Activated T-cell treated with anti-CD3 and anti-CD28 coated beads, Interleukin-2, amount 50 U/mL, for 72 hours (primary cell): ENCODE measurements at regions not wholly inside any gene's neighbourhood (a gene's known extent, or its start where the extent isn't known, plus 50 kb on each side); places are given as distances from the start of the nearest gene placed in this dataset.

Source experiments
- ATAC-seq, 2 donors: fragments of 150-1000 bp; cut with Tn5 transposase; replicated peaks in 1 of 2; 2 replicates each; pipeline ENCODE4 v1.10.0; 2021; ENCODE audit warnings: moderate library complexity in 2 of 2, mild to moderate bottlenecking in 1 of 2
- DNase-seq, 2 donors: peaks; one replicate each; pipeline ENCODE4 v3.0.0; 2021 to 2022; ENCODE audit warnings: mixed read lengths in 1 of 2
- H3K27ac Mint-ChIP-seq: one replicate; pipeline ENCODE4 v1.8.0; 2022; ENCODE audit warnings: mild to moderate bottlenecking, moderate library complexity, mixed read lengths
- H3K27me3 Mint-ChIP-seq: one replicate; pipeline ENCODE4 v1.8.0; 2022; ENCODE audit warnings: low read depth, mixed read lengths
- H3K36me3 Mint-ChIP-seq, 2 donors: one replicate each; pipeline ENCODE4 v1.8.0; 2022; ENCODE audit warnings: mixed read lengths in 2 of 2, mild to moderate bottlenecking in 1 of 2; ENCODE audit not compliant: insufficient read depth in 2 of 2
- H3K4me1 Mint-ChIP-seq: one replicate; pipeline ENCODE4 v1.8.0; 2022; ENCODE audit warnings: low read depth, mixed read lengths
- H3K4me3 Mint-ChIP-seq, 2 donors: one replicate each; pipeline ENCODE4 v1.8.0; 2022; ENCODE audit warnings: mild to moderate bottlenecking in 2 of 2, mixed read lengths in 2 of 2, moderate library complexity in 2 of 2
- H3K9me3 Mint-ChIP-seq, 2 donors: one replicate each; pipeline ENCODE4 v1.8.0; 2022; ENCODE audit warnings: mixed read lengths in 2 of 2

- no peaks in the 10 kb centered on the region for H3K36me3 Mint-ChIP-seq
- DNase-seq: no peak
- no peaks in the 10 kb centered on the region for H3K4me1 Mint-ChIP-seq
- ATAC-seq: no peak
- H3K27me3 Mint-ChIP-seq: no peaks in the 10 kb centered on the region
- H3K9me3 Mint-ChIP-seq: no peaks in the 10 kb centered on the region
- H3K4me3 Mint-ChIP-seq: no peak overlapping the region
- H3K27ac Mint-ChIP-seq: no peak overlapping the region
Observed at GRCh38 chr10:94074462-94074861, 80.7 kb downstream of the PLCE1 start.

GRCh38 chr10:94075506-94075905, 81.8 kb downstream of the PLCE1 start:
- ATAC-seq: no peak
- DNase-seq: no peak
- no peaks in the 10 kb centered on the region for H3K36me3 Mint-ChIP-seq
- no peaks in the 10 kb centered on the region for H3K9me3 Mint-ChIP-seq
- H3K4me1 Mint-ChIP-seq: no peaks in the 10 kb centered on the region
- no peak overlapping the region for H3K4me3 Mint-ChIP-seq
- no peak overlapping the region for H3K27ac Mint-ChIP-seq
- H3K27me3 Mint-ChIP-seq: no peaks in the 10 kb centered on the region

GRCh38 chr10:94076325-94076841, 82.7 kb downstream of the PLCE1 start:
- DNase-seq (no peak), ATAC-seq (no peak)
- no peaks in the 10 kb centered on the region for H3K36me3 Mint-ChIP-seq
- H3K4me3 Mint-ChIP-seq: no peak overlapping the region
- no peak overlapping the region for H3K27ac Mint-ChIP-seq
- no peaks in the 10 kb centered on the region for H3K27me3 Mint-ChIP-seq
- H3K4me1 Mint-ChIP-seq: no peaks in the 10 kb centered on the region
- peaks cover 0 to 2% of the 10 kb centered on the region in 2 donors for H3K9me3 Mint-ChIP-seq

- no peak for DNase-seq
- H3K9me3 Mint-ChIP-seq: peaks cover 0 to 2% of the 10 kb centered on the region in 2 donors
- H3K27me3 Mint-ChIP-seq: no peaks in the 10 kb centered on the region
- no peak for ATAC-seq
- no peak overlapping the region for H3K27ac Mint-ChIP-seq
- H3K4me3 Mint-ChIP-seq: no peak overlapping the region
- no peaks in the 10 kb centered on the region for H3K4me1 Mint-ChIP-seq
- no peaks in the 10 kb centered on the region for H3K36me3 Mint-ChIP-seq
Observed at GRCh38 chr10:94077042-94077441, 83.3 kb downstream of the PLCE1 start.

GRCh38 chr10:94080108-94080507, 86.4 kb downstream of the PLCE1 start:
- no peaks in the 10 kb centered on the region for H3K4me1 Mint-ChIP-seq
- DNase-seq: no peak
- peaks cover 0 to 2% of the 10 kb centered on the region in 2 donors for H3K9me3 Mint-ChIP-seq
- no peaks in the 10 kb centered on the region for H3K36me3 Mint-ChIP-seq
- no peaks in the 10 kb centered on the region for H3K27me3 Mint-ChIP-seq
- no peak for ATAC-seq
- no peak overlapping the region for H3K27ac Mint-ChIP-seq
- no peak overlapping the region for H3K4me3 Mint-ChIP-seq

- no peaks in the 10 kb centered on the region for H3K4me1 Mint-ChIP-seq
- ATAC-seq: no peak
- H3K4me3 Mint-ChIP-seq: no peak overlapping the region
- DNase-seq: no peak
- H3K9me3 Mint-ChIP-seq: peaks cover 0 to 2% of the 10 kb centered on the region in 2 donors
- H3K36me3 Mint-ChIP-seq: no peaks in the 10 kb centered on the region
- no peak overlapping the region for H3K27ac Mint-ChIP-seq
- peaks cover 8% of the 10 kb centered on the region for H3K27me3 Mint-ChIP-seq
Observed at GRCh38 chr10:94083662-94084265, 90.0 kb downstream of the PLCE1 start.

- Mint-ChIP-seq H3K4me1 (no peaks in the 10 kb centered on the region), H3K27me3 (peaks cover 11% of the 10 kb centered on the region)
Observed at GRCh38 chr10:94084344-94084743, 90.6 kb downstream of the PLCE1 start.

GRCh38 chr10:94085288-94085687, 91.6 kb downstream of the PLCE1 start:
- Mint-ChIP-seq H3K36me3 (no peaks in the 10 kb centered on the region), H3K9me3 (peaks cover 0 to 2% of the 10 kb centered on the region in 2 donors)

More at GRCh38 chr10:94084344-94084743, 90.6 kb downstream of the PLCE1 start:
- no peak for DNase-seq
- H3K36me3 Mint-ChIP-seq: no peaks in the 10 kb centered on the region
- H3K4me3 Mint-ChIP-seq: no peak overlapping the region
- no peak for ATAC-seq
- H3K9me3 Mint-ChIP-seq: peaks cover 0 to 2% of the 10 kb centered on the region in 2 donors
- H3K27ac Mint-ChIP-seq: no peak overlapping the region

GRCh38 chr10:94085766-94086437, 92.2 kb downstream of the PLCE1 start:
- peaks cover 0 to 2% of the 10 kb centered on the region in 2 donors for H3K9me3 Mint-ChIP-seq
- no peaks in the 10 kb centered on the region for H3K4me1 Mint-ChIP-seq
- no peaks in the 10 kb centered on the region for H3K36me3 Mint-ChIP-seq
- ATAC-seq (no peak), DNase-seq (no peak)
- H3K4me3 Mint-ChIP-seq: no peak overlapping the region
- H3K27ac Mint-ChIP-seq: no peak overlapping the region
- H3K27me3 Mint-ChIP-seq: peaks cover 11% of the 10 kb centered on the region

More at GRCh38 chr10:94085288-94085687, 91.6 kb downstream of the PLCE1 start:
- Mint-ChIP-seq H3K27me3 (peaks cover 11% of the 10 kb centered on the region), H3K27ac (no peak overlapping the region), H3K4me1 (no peaks in the 10 kb centered on the region), H3K4me3 (no peak overlapping the region)
- no peak for DNase-seq
- ATAC-seq: no peak

GRCh38 chr10:94088926-94089381, 95.2 kb downstream of the PLCE1 start:
- no peak for ATAC-seq
- no peak overlapping the region for H3K27ac Mint-ChIP-seq
- H3K4me1 Mint-ChIP-seq: no peaks in the 10 kb centered on the region
- H3K36me3 Mint-ChIP-seq: no peaks in the 10 kb centered on the region
- DNase-seq: no peak
- H3K9me3 Mint-ChIP-seq: no peaks in the 10 kb centered on the region
- peaks cover 11% of the 10 kb centered on the region for H3K27me3 Mint-ChIP-seq
- H3K4me3 Mint-ChIP-seq: no peak overlapping the region

GRCh38 chr10:94091649-94092048, 97.9 kb downstream of the PLCE1 start:
- Mint-ChIP-seq H3K9me3 (no peaks in the 10 kb centered on the region), H3K36me3 (no peaks in the 10 kb centered on the region), H3K4me3 (no peak overlapping the region), H3K27ac (no peak overlapping the region), H3K4me1 (no peaks in the 10 kb centered on the region), H3K27me3 (peaks cover 11% of the 10 kb centered on the region)
- ATAC-seq (no peak), DNase-seq (no peak)

GRCh38 chr10:94092848-94093247, 99.1 kb downstream of the PLCE1 start:
- Mint-ChIP-seq H3K36me3 (no peaks in the 10 kb centered on the region), H3K4me1 (no peaks in the 10 kb centered on the region), H3K4me3 (no peak overlapping the region), H3K27me3 (peaks cover 11% of the 10 kb centered on the region), H3K27ac (no peak overlapping the region), H3K9me3 (no peaks in the 10 kb centered on the region)
- DNase-seq (no peak), ATAC-seq (no peak)

GRCh38 chr10:94093286-94093905, 99.7 kb downstream of the PLCE1 start:
- ATAC-seq (no peak), DNase-seq (no peak)
- no peak overlapping the region for H3K4me3 Mint-ChIP-seq
- H3K4me1 Mint-ChIP-seq: no peaks in the 10 kb centered on the region
- H3K9me3 Mint-ChIP-seq: no peaks in the 10 kb centered on the region
- H3K27ac Mint-ChIP-seq: no peak overlapping the region
- peaks cover 7% of the 10 kb centered on the region for H3K27me3 Mint-ChIP-seq
- H3K36me3 Mint-ChIP-seq: no peaks in the 10 kb centered on the region
